Suppressor macrophage (primary cell): ENCODE measurements at regions not wholly inside any gene's neighbourhood (a gene's known extent, or its start where the extent isn't known, plus 50 kb on each side); places are given as distances from the start of the nearest gene placed in this dataset.
A peak's percentile ranks its signal among the peaks of the same experiment; 100 is the strongest.

Experiments used
- DNase-seq, 4 experiments: peaks; one replicate each; pipeline ENCODE4 v3.0.0-alpha.2; 2020 to 2022

GRCh38 chr21:41564871-41565274 is 56.9 kb upstream of the TMPRSS2 start:
- peak; percentile 13 to 47 (median 28) for DNase-seq

GRCh38 chr21:41562101-41563000 is 54.4 kb upstream of the TMPRSS2 start:
- peak in 1 of 4 experiments; percentile 17 for DNase-seq

- no peak for DNase-seq
Observed at GRCh38 chr21:41561701-41562100, 53.7 kb upstream of the TMPRSS2 start.

GRCh38 chr21:41560661-41561158 is 52.8 kb upstream of the TMPRSS2 start:
- DNase-seq: peak in 1 of 4 experiments; percentile 7

GRCh38 chr21:41559658-41560631 is 52.0 kb upstream of the TMPRSS2 start:
- DNase-seq: no peak

- DNase-seq: no peak
Observed at GRCh38 chr21:41558842-41559241, 50.9 kb upstream of the TMPRSS2 start.

- DNase-seq: no peak
Observed at GRCh38 chr21:41557884-41558283, 49.9 kb upstream of the TMPRSS2 start.
